Mucosa of gallbladder (tissue), 1 donor: ENCODE measurements at regions not wholly inside any gene's neighbourhood (a gene's known extent, or its start where the extent isn't known, plus 50 kb on each side); places are given as distances from the start of the nearest gene placed in this dataset.
"Not testable (repeated sequence)": the region's sequence is repeated elsewhere in the genome, so short reads cannot be mapped to it uniquely, and the experiment has no call there.

Source experiments
- DNase-seq: peaks from one replicate; pipeline ENCODE4 v3.0.0-alpha.2; 2020; ENCODE audit warnings: low spot score
- donor health status: DM: no; HTN: no; CAD: no.

- no peak for DNase-seq
These were observed 193.1 kb downstream of the DLL1 start for GRCh38 chr6:170097505-170098427.

GRCh38 chr6:170096803-170097504 lies 193.9 kb downstream of the DLL1 start:
- no peak for DNase-seq

- DNase-seq, result no peak
These were observed 194.6 kb downstream of the DLL1 start for GRCh38 chr6:170096191-170096802.

GRCh38 chr6:170095273-170095981 lies 195.5 kb downstream of the DLL1 start:
- DNase-seq, result no peak

GRCh38 chr6:170094686-170095272 lies 196.1 kb downstream of the DLL1 start:
- DNase-seq, result no peak

GRCh38 chr6:170093658-170094596 lies 197.0 kb downstream of the DLL1 start:
- no peak for DNase-seq

GRCh38 chr6:170093276-170093657 lies 197.6 kb downstream of the DLL1 start:
- no peak for DNase-seq

- DNase-seq, result no peak
These were observed 198.1 kb downstream of the DLL1 start for GRCh38 chr6:170092826-170093225.

GRCh38 chr6:170091639-170092579 lies 199.0 kb downstream of the DLL1 start:
- DNase-seq, result no peak

GRCh38 chr6:170091000-170091638 lies 199.8 kb downstream of the DLL1 start:
- no peak for DNase-seq

GRCh38 chr6:170090561-170090960 lies 200.3 kb downstream of the DLL1 start:
- no peak for DNase-seq

- DNase-seq, result no peak
These were observed 200.9 kb downstream of the DLL1 start for GRCh38 chr6:170089963-170090362.

GRCh38 chr6:170088582-170088955 lies 202.3 kb downstream of the DLL1 start:
- no peak for DNase-seq

GRCh38 chr6:170087941-170088581 lies 202.8 kb downstream of the DLL1 start:
- DNase-seq, result no peak

GRCh38 chr6:170087421-170087780 lies 203.5 kb downstream of the DLL1 start:
- DNase-seq, result not testable (repeated sequence)

GRCh38 chr6:170086639-170087420 lies 204.0 kb downstream of the DLL1 start:
- DNase-seq, result no peak
